HPDE6-E6E7 (cell line): ENCODE measurements at regions not wholly inside any gene's neighbourhood (a gene's known extent, or its start where the extent isn't known, plus 50 kb on each side); places are given as distances from the start of the nearest gene placed in this dataset.

ENCODE experiments used
- DNase-seq: peaks from one replicate; pipeline ENCODE4 v3.0.0; 2011; ENCODE audit warnings: missing footprints; ENCODE audit errors: extremely low spot score

DNA sequence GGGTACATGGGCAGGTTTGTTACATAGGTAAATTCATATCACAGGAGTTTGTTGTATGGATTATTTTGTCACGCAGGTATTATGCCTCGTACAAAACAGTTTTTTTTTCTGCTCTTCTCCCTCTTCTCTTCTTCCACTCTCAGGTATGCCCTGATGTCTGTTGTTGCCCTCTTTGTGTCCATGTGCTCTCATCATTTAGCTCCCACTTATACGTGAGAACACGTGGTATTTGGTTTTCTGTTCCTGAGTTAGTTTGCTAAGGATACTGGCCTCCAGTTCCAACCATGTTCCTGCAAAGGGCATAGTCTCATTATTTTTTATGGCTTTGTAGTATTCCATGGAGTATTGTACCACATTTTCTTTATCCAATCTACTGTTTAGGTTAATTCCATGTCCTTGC is 65.7 kb downstream of the UNC5CL start:
- DNase-seq, result no peak

DNA sequence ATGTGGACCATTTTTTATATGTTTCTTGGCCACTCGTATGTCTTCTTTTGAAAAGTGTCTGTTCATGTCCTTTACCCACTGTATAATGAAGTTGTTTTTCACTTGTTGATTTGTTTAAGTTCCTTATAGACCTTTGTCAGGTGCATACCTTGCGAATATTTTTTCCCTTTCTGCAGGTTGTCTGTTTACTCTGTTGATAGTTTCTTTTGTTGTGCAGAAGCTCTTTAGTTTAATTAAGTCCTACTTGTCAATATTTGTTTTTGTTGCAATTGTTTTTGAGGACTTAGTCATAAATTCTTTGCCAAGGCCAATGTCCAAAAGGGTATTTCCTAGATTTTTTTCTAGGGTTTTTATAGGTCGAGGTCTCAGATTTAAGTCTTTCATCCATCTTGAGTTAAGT is 66.2 kb downstream of the UNC5CL start:
- no peak for DNase-seq

DNA sequence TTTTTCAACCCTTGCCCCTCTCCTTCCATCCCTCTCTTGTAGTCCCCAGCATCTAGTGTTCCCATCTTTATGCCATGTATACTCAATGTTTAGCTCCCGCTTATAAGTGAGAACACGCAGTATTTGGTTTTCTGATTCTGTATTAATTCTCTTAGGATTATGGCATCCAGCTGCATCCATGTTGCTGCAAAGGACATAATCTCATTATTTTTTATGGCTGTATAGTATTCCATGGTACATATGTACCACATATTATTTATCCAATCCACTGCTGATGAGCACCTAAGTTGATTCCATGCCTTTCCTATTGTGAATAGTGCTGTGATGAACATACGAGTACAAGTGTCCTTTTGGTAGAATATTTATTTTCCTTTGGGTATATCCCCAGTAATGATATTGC is 66.8 kb downstream of the UNC5CL start:
- no peak for DNase-seq

DNA sequence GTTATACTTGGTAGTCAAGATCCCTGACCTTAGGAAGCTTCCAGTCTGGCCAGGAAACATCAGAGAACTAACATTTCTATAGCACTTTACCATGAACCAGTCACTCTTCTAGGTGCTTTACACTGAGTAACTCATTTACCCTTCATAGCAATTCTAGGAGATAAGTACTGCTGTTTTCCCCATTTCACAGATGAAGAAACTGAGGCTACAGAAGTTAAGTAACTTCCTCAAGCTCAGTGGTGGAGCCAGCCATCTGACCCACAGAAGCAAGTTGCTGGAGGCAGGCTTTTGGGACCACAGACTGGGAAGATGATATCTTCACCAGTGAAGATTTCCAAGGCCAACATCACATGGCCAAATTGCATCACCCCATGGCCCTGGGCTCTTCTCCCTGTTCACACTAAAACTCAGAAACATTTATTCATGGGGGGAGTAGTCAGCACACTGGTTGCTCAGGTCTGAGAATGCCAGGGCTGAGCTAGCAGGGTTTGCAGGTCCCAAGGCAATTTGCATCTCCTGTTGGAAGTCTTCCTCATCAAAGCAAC is 70.3 kb downstream of the UNC5CL start:
- DNase-seq, result no peak

DNA sequence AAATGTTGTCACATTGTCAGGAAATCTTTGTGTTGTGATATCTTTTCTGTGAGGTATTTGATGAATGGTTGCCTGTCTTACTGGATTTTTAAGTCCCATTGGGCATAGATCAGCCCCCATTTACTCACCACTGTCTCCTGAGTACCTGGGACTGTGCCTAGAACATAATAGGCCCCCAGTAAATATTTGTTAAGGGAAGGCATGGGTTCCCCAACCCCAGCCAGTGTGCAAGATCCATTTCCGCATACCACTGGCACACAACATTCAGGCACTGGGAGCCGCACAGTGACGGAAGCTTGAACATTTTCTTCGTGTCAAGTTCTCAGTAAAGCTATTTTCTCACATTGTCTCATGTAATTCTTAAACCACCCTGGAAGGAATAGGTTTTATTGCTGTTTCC is 72.2 kb downstream of the UNC5CL start:
- DNase-seq, result no peak

DNA sequence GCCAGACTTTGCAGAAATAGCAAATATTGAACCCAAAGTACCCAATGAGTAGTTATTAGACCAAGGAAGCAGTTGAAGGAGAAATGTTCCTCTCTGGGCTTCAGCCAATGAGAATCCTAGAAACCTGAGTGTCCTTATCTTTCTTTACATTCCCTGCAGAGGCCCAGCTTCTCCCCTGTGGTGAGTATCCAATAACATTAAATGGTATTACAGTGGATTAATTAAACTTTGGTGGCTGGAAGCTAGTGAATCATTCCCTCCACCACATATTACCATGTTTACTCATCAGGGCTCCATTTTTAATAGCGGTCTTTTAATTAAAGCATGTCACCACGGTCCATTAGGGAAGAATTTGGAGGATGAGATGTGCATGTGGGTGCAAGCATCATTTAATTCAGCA is 74.0 kb downstream of the UNC5CL start:
- no peak for DNase-seq

DNA sequence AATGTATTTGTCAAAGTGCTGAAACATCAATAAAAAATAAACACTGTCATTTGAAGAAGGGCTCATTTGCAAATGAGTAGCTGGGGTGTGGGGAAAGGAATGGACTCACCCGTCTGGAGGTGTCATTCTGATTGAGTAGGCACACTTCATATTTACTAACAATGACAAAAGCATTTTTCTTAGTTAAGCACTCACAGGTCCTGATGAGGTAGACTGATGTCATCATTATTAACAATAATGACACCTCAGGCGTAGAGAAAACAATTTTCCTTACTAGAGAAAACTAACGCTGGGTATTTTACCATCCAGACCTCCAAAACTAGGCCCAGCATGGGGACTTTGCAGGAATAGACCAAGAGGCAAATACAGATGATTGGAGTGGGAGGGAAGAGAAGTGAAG is 76.0 kb downstream of the UNC5CL start:
- no peak for DNase-seq

DNA sequence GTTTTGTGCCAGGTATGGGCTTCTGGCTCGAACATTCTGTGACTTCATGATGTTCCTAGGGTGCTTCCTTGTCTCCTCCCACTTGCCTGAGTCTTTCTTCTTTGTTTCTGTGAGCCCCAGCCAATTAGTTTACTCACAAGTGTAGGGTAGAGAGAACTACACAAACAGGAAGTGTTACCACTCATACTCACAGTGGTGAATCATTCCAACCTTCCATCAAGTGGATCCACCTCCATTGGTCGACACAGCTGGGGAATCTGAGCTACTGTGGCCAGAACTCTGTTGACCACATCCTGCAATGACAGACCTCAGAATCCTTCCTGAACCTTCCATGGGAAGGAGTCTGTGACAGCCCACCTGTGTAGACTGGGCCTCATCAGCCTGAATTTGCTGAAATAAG is 76.8 kb downstream of the UNC5CL start:
- peak; percentile 96 for DNase-seq

DNA sequence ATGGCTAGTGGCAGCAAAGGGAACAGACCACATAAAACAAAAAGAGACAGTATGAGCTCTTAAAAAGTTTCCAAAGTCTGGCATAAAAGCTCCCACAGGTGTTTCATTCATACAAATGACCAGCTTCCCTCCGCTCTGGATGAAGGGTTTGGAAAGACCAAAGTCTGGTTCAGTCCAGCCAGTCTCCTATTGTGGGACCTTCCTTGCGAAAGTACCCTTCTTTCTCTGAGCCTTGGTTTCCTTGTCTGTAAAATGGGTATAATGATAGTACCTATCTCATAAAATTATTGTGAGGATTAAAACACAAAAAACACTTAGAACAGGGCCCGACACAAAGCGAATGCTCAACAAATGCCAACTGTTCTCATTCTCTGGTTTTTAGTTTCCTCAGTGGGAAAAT is 77.2 kb downstream of the UNC5CL start:
- no peak for DNase-seq

DNA sequence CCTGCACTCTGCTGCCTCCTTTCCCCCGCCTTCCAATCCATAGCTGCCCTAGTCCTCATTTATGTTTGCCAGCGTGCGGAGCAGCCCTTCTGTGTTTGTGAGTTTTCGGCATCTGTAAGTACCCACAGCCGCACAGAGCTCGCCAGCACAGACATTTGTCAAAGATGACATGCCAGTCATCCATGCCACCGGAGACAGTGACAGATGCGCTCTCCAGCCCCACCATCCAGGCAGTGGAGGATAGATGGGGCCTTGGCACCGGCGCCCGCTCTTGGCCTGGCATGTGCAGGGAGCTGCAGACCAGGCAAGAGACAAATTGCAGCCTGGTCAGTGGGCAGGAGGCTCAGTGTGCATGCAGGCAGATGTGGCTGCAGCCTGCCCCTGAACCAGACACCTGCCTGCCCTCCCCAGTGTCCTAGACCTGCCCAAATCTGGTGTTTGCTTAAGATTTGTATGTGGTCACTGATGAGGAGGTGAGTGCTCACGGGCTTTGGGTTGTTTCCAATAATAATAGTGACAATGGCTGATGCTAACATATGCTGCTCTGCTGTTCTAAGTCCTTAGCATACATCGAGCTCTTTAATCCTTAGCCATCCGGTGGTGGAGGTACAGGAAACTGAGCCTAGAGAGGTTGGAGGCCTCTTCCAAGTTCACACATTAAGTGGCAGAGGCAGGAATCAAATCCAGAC is 78.1 kb downstream of the UNC5CL start:
- DNase-seq, result no peak

DNA sequence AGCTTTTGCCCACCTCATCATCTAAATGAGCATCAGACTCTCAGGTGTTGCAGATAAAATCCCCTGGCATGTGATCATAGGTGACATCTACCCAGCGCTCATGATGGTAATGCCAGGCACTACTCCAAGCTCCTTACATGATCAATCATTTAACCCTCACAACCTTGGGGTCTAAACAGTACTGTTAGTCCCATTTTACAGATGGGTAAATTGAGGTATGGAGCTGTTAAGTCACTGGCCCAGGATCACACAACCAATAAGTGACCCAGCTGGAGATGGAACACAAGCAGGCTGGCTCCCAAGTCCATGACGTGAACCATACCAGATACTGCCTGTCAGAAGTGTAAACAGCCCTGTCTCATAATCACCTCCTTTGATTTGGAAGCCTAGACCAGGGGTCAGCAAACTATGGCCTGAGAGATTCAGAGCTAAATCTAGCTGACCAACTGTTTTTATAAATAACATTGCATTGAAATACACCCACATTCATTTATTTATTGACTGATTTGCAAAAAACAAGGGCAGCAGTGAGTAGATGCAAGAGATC is 79.2 kb downstream of the UNC5CL start:
- DNase-seq, result no peak

DNA sequence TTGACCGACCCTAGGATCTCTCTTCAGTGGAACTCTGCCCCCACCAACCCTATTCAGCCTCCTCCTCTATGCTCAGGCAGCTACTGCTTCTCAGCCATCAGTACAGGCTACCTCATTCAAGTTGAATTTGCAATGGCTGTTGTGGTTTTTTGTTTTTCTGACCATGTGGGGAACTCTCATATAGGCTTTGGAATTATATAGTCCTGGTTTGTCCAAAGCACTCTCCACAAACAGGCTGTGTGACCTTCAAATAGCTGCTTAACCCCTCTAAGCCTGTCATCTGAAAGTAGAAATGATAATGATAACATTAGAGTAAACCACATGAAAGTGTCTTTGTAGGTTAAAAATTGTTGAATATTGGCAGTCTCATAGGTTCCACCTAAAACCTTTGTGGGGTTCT is 80.3 kb downstream of the UNC5CL start:
- no peak for DNase-seq

DNA sequence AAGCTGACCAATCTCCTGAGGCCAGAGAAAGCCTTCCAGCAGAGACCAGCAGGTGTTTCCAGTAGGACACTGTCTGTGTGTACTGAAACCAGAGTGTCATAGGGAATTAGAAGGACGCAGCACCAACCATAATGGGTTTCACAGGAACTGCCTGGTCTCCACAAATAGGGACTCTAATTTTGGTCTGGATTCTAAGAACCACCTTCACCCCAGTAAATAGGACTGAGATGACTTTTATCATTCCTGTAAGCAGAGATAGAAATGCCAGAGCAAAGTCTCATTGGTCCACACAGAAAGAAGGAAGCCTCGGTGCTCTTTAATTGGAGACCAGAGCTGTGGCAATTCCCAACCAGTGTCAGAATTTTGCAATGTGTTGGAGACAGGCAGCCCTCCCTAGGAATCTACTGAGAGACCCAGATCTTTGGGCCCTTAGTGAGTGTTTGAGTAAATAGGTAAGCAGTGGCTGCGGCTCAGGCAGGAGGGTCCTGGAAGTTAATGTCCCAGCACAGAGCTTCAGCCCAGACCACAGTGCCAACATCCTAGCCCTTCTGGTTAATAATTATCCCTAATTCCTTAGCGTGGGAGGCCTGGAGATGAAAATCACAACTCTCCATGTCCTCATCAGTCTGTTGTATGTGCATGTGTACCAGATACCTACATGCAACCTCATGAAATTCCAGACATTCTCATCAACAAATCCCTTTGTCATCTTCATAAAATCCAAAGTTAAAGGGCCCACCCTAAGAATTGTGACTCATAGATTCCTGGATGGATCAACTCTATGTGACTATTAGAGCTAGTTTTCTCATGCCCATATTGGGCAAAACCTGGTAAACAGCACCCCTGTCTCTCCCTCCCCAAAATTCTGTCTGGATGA is 81.2 kb downstream of the UNC5CL start:
- no peak for DNase-seq

DNA sequence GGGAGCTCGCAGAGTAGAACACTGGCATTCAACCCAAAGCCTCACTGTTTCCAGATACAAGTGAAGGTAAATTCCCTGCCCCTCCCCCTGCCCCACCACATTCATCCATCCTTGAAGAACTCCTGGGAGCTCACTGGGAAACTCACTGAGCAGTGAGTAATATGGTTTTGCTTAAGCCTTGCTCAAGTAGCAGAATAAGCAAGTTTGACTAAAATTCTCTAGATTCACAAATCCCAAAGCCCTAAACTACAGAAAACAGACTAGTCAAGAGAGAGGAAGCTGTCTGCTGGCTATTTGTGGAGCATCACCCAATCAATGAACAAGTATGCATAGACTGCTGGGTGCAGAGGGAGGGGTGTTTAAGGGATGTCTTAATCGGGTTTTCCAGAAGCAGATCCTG is 82.1 kb downstream of the UNC5CL start:
- no peak for DNase-seq

DNA sequence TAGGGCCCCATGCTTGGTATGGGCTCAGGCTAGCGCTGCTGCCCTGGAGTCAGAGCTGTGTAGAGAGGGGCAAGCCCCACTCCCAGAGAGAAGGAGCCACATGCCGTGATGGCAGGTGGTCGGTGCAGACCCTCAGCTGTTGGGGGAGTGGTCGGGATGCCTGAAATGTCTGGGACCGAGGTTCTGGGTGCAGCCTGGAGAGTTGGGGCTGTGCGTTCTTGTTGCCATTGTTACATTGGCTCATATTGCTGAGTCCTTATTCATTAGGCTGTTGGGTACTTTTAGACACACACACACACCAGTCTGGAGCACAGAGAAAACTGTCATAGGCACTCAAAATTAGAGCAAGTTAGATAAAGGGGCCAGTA is 83.9 kb downstream of the UNC5CL start:
- DNase-seq, result no peak

DNA sequence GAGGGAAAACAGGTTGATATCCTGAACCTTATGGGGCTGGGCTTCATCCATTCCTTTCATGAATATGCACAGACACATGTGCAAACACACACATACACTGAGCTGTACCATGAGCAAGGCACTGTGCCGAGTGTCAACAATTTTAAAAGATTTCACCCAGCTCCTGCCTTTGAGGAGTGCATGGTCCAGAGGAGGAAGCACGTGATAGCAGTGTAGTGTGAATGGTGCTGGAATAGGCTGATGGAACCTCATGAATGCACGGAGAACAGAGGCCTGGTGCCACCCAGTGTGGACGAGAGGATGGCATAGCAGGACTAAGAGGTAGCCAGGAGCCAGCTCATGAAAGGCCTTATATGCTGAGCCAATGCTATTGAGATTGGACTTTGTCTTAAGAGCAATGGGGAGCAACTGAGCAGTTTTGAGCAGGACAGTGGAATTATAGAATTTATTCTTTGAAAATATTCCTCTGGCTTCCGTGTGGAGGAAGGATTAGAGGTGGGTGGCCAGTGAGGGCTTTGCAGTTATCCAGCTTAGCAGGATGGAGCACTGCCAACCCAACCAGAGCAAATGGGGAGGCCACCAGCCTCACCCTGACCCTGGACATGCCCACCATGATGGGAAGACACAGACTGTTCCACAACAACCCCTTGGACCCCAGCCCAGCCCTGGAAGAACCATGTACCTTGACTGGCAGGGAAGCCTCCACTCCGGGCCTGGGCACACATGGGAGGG is 84.4 kb downstream of the UNC5CL start:
- no peak for DNase-seq

DNA sequence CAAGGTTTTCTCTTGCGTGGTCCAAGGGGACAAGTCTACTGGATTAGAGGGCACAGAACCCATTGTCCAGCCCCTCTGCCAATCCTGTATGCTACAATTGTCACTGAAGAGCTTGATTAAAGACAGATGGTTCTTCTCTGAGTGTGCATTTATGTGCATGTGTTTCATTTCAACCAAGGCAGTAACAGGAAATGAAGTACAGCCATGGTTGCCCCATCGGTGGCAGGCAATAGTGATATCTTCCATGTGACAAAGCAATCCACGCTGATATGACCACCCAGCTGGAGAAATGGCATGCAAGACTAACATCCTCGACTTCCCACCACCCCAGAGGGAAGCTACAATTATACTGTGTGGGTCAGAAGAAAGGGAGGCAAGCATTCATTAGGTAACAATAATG is 85.5 kb downstream of the UNC5CL start:
- no peak for DNase-seq

DNA sequence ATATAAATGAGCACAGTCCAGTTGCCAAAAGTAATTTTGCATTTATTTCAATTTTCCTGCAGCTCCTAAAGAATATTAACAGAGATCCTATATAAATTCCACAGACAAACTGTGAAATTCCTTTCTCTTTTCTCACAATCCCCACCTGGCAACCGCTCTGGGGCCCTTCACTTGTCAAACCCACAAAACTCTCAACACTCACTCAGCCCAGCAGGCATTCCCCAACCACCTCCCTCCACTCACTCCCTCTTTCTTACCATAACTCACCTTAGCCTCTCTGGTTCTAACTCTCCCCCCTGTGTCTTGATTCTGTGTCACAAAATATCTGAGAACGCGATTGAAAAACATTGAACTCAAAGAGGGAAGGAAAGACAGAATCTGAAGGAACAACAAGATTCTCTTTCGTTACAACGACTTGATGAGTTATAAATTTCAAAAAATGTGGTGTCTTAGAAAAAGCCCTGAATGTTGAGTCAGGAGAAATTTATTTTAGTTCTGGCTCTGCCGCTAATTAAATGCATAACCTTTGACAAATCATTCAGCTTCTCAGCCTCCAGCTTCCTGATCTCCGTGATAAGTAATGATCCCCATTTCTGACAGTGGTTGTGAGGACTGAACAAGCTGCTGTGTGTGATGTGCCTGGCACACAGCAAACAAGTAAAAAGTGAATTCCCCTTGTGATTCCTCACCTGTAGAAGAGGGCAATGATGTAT is 87.9 kb downstream of the UNC5CL start:
- no peak for DNase-seq

DNA sequence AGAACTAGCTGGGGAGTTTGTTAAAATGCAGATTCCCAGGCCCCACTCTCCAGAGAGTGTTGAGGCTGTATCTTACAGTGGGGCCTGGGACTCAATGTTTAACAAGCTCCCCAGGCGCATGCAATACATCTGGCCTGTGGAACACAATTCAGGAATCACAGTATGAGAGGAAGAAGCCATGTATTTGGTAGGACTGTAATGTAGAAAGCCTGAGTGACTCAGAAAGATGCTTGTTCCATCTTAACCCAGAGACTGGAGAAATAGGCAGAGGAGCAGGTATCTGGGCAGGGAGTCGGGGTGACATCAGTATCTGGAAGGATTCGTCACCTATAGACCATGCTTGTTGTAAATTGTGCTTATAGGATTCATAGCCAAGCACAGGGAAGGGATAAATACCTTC is 90.5 kb downstream of the UNC5CL start:
- DNase-seq, result no peak

DNA sequence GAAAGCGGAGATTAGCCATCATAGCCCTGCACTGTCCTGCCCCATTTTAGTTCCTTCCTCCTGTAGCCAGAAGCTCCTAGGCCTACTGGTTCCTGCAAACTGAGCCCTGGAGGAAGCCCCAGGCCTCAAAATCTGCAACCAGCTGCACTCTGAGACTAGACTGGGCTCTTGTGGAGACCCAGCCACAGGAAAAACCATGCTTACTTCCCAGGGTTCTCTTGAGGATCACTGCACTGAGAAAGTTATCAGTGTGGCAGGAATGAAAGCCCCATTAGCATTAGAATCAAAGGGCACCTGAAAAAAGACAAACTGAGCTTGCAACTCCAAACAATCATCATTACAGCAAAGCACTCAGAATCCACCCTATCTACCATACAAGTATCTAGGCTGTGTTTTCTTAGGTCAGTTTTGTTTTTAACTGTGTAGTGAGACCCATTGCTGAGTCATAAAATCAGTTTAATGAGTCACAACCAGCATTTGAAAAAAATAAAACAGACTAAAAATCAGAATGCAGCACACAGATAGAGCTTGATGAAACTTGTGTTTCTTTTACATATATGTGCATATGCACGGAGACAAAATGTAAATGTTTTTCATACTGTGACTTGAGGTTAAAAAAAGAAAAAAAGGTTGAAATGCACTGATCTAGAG is 91.0 kb downstream of the UNC5CL start:
- no peak for DNase-seq

DNA sequence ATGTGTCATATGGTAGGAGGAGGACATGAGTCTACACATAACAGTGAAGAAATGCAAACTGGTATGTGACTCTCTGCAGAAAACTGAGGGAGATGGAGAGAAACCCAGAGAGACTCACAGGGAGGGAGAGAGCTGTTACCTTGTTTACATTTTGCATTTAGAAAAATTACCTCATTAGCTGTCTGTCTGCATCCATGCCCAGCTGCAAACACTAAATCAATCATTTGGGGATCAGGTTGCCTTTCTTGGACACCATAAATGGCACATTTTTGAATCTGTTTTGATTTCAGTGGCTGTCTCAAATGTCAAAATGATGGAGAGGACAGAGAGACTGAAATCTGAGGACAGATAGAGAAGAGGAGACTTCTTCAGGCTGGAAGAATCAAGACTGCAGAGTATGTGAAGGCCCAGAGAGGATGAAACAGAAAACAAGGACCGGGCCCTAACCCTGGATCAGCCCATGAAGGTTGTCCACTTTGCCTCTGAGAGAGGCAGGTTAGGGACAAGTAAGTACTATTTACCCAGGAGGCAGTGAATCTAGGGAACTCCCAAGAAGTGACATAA is 92.2 kb downstream of the UNC5CL start:
- DNase-seq, result no peak
